Thoracic aorta (tissue), 2 donors: ENCODE measurements at regions not wholly inside any gene's neighbourhood (a gene's known extent, or its start where the extent isn't known, plus 50 kb on each side); places are given as distances from the start of the nearest gene placed in this dataset.

Source experiments
- ATAC-seq: fragments of 150-250 bp; one replicate; pipeline ENCODE4 v1.8.0; 2017; ENCODE audit warnings: low read depth; ENCODE audit not compliant: insufficient number of reproducible peaks, low FRiP score
- DNase-seq: peaks from one replicate; pipeline ENCODE4 v3.0.0-alpha.2; 2020; ENCODE audit warnings: low spot score
- H3K27ac ChIP-seq, 2 donors: fragments of 200-600 bp; sonication (generic); 1 replicate in 1 of 2; 2 replicates in 1 of 2; pipeline ENCODE4 v1.5.1; 2016; ENCODE audit warnings: mild to moderate bottlenecking in 2 of 2, moderate library complexity in 2 of 2
- H3K27me3 ChIP-seq: fragments of 200-600 bp; sonication (generic); replicated peaks from 2 replicates; pipeline ENCODE4 v1.6.0; 2016; ENCODE audit warnings: mild to moderate bottlenecking; ENCODE audit not compliant: insufficient read depth
- H3K36me3 ChIP-seq: fragments of 200-600 bp; sonication (generic); one replicate; pipeline ENCODE4 v1.5.1; 2016
- H3K4me1 ChIP-seq, 2 donors: fragments of 200-600 bp; sonication (generic); 1 replicate in 1 of 2; 2 replicates in 1 of 2; pipeline versions ENCODE4 v1.5.1 to v1.6.0; 2016; ENCODE audit warnings: low read depth in 2 of 2, mild to moderate bottlenecking in 1 of 2; ENCODE audit not compliant: control insufficient read depth in 1 of 2
- H3K4me3 ChIP-seq: fragments of 200-600 bp; sonication (generic); 2 replicates; pipeline ENCODE4 v1.5.1; 2016; ENCODE audit warnings: mild to moderate bottlenecking
- H3K9me3 ChIP-seq: fragments of 200-600 bp; sonication (generic); 2 replicates; pipeline ENCODE4 v1.5.1; 2016
- CTCF ChIP-seq: fragments of 200-600 bp; sonication (generic); IDR thresholded peaks from one replicate; pipeline ENCODE4 v1.5.1; 2019; ENCODE audit warnings: antibody characterized with exemption

DNA sequence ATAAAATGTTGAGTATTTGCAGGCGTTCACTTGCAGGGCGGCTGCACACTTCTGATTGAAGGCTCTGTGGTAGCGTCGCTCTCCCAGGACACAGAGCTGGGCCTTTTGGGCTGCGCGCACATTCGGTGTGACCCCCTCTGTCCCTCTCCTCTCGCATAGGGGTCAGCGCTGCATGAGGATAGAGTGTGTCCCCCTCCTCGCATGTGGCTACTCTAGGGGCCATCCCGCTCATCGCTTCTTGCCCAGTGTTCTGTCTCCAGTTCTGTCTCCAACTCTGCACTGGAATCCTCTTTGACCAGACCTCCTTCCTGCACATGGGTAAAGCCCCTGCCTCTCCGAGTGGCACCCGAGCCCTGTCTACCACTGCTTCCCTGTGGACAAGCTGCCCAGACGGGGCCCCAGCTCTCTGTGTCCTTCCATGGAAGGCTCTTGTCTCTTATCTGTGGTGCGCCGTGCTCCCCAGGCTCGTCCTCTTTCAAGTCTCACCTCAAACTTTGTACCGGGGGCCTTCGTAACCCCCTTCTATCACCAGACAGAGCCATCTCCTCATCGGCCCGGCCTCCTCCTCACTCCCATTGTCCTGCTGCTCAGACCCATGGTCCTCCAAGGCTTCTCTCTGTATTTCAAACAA, 278.0 kb upstream of the HDAC4 start:
- TF ChIP-seq CTCF, result no peak
- no peak for ATAC-seq
- no peaks in the 10 kb centered on the region for H3K27me3 ChIP-seq
- DNase-seq, result no peak
- no peaks in the 10 kb centered on the region for H3K36me3 ChIP-seq
- H3K4me3 ChIP-seq, result no peak overlapping the region
- H3K4me1 ChIP-seq, result no peaks in the 10 kb centered on the region
- H3K27ac ChIP-seq, result no peak overlapping the region
- H3K9me3 ChIP-seq, result no peaks in the 10 kb centered on the region

DNA sequence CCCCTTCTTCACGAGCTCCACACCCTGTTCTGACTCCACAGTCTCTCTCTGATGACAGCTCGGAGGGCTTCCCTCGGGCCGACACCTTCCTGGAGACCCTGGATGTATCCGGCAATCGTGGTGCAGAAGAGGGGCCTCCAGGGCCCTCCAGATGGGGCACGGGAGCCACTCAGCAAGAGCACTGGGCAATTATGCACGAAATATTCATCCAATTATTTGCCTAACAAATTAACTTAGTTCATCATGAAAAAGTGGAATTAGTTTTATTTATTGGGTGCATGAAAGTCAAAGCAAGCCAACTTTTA, 277.3 kb upstream of the HDAC4 start:
- ATAC-seq, result no peak

GRCh38 chr2:239677453-239678185, 276.8 kb upstream of the HDAC4 start:
- H3K4me1 ChIP-seq, result no peaks in the 10 kb centered on the region
- H3K36me3 ChIP-seq, result no peaks in the 10 kb centered on the region
- no peaks in the 10 kb centered on the region for H3K27me3 ChIP-seq
- H3K9me3 ChIP-seq, result no peaks in the 10 kb centered on the region
- H3K4me3 ChIP-seq, result no peak overlapping the region
- no peak for TF ChIP-seq CTCF
- DNase-seq, result no peak
- ATAC-seq, result no peak
- H3K27ac ChIP-seq, result no peak overlapping the region

More for the DNA sequence above, 277.3 kb upstream of the HDAC4 start:
- no peaks in the 10 kb centered on the region for H3K9me3 ChIP-seq
- no peak for DNase-seq
- H3K27me3 ChIP-seq, result no peaks in the 10 kb centered on the region
- no peaks in the 10 kb centered on the region for H3K4me1 ChIP-seq
- no peak overlapping the region for H3K4me3 ChIP-seq
- H3K27ac ChIP-seq, result no peak overlapping the region
- TF ChIP-seq CTCF, result no peak
- H3K36me3 ChIP-seq, result no peaks in the 10 kb centered on the region

- ATAC-seq, result no peak
- H3K36me3 ChIP-seq, result no peaks in the 10 kb centered on the region
- no peaks in the 10 kb centered on the region for H3K9me3 ChIP-seq
- no peak for TF ChIP-seq CTCF
- DNase-seq, result no peak
- no peaks in the 10 kb centered on the region for H3K27me3 ChIP-seq
- no peaks in the 10 kb centered on the region for H3K4me1 ChIP-seq
- no peak overlapping the region for H3K27ac ChIP-seq
- no peak overlapping the region for H3K4me3 ChIP-seq
Observed at GRCh38 chr2:239676716-239677452, 276.1 kb upstream of the HDAC4 start.
